ENCODE measurements at regions not wholly inside any gene's neighbourhood (a gene's known extent, or its start where the extent isn't known, plus 50 kb on each side); places are given as distances from the start of the nearest gene placed in this dataset.

- H3K4me3 ChIP-seq (ENCODE audit: low read length): no peak overlapping the region
- DNase-seq (ENCODE audit: low read depth): no peak
- TF ChIP-seq CTCF (IDR thresholded peaks at IDR 0.05; ENCODE audit: insufficient read depth, low read depth, low read length, missing control alignments): no peak
Observed at GRCh38 chrX:42260854-42261253, 337.5 kb upstream of the CASK start.

- TF ChIP-seq CTCF (IDR thresholded peaks at IDR 0.05; ENCODE audit: insufficient read depth, low read depth, low read length, missing control alignments): no peak
- DNase-seq (ENCODE audit: low read depth): peak; percentile 58
- H3K4me3 ChIP-seq (ENCODE audit: low read length): no peak overlapping the region
Observed at GRCh38 chrX:42248226-42248625, 324.9 kb upstream of the CASK start.

GRCh38 chrX:42247241-42247640 lies 323.9 kb upstream of the CASK start:
- no peak for TF ChIP-seq CTCF (IDR thresholded peaks at IDR 0.05; ENCODE audit: insufficient read depth, low read depth, low read length, missing control alignments)
- no peak overlapping the region for H3K4me3 ChIP-seq (ENCODE audit: low read length)
- DNase-seq (ENCODE audit: low read depth): peak; percentile 14

- H3K4me3 ChIP-seq (ENCODE audit: low read length): no peak overlapping the region
- DNase-seq (ENCODE audit: low read depth): peak; percentile 36
- no peak for TF ChIP-seq CTCF (IDR thresholded peaks at IDR 0.05; ENCODE audit: insufficient read depth, low read depth, low read length, missing control alignments)
Observed at GRCh38 chrX:42246814-42247213, 323.5 kb upstream of the CASK start.

- DNase-seq (ENCODE audit: low read depth): no peak
- H3K4me3 ChIP-seq (ENCODE audit: low read length): no peak overlapping the region
- no peak for TF ChIP-seq CTCF (IDR thresholded peaks at IDR 0.05; ENCODE audit: insufficient read depth, low read depth, low read length, missing control alignments)
Observed at GRCh38 chrX:42242004-42242403, 318.6 kb upstream of the CASK start.

GRCh38 chrX:42241421-42241820 lies 318.1 kb upstream of the CASK start:
- TF ChIP-seq CTCF (IDR thresholded peaks at IDR 0.05; ENCODE audit: insufficient read depth, low read depth, low read length, missing control alignments): no peak
- peak; percentile 1 for DNase-seq (ENCODE audit: low read depth)
- no peak overlapping the region for H3K4me3 ChIP-seq (ENCODE audit: low read length)

- no peak for TF ChIP-seq CTCF (IDR thresholded peaks at IDR 0.05; ENCODE audit: insufficient read depth, low read depth, low read length, missing control alignments)
- DNase-seq (ENCODE audit: low read depth): no peak
Observed at GRCh38 chrX:42237956-42238355, 314.6 kb upstream of the CASK start.

More at GRCh38 chrX:42237956-42238355, 314.6 kb upstream of the CASK start:
- no peak overlapping the region for H3K4me3 ChIP-seq (ENCODE audit: low read length)
